ENCODE measurements at regions not wholly inside any gene's neighbourhood (a gene's known extent, or its start where the extent isn't known, plus 50 kb on each side); places are given as distances from the start of the nearest gene placed in this dataset.

DNA sequence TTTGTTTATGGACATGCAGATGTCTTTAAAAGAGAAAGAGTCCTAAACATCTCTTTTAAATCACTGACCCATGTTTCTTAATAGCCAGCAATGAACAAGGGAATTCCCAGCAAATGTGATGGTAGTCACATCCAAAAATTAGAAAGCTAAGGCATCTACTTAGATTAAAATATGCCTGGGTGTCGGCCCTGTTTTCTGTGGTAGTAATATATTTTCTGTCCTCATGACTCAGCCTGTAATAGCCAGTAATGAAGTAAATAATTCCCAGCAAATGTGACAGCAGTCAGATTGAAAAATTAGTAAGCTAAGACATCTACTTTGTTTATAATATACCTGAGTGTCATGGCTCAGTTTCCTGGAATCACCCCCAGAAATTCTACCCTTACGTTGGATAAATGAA lies 60.6 kb upstream of the MYRIP start:
- no peak for ATAC-seq (ENCODE audit: low read depth)
- Histone ChIP-seq H3K36me3 (ENCODE audit: low read depth) (no peaks in the 10 kb centered on the region), H3K9me3 (ENCODE audit: severe bottlenecking) (no peaks in the 10 kb centered on the region), H3K4me1 (ENCODE audit: insufficient read depth, poor library complexity, severe bottlenecking) (no peaks in the 10 kb centered on the region), H3K4me3 (ENCODE audit: severe bottlenecking) (no peak overlapping the region), H3K27ac (ENCODE audit: poor library complexity, severe bottlenecking) (no peak overlapping the region), H3K27me3 (ENCODE audit: insufficient read depth, poor library complexity, severe bottlenecking) (no peaks in the 10 kb centered on the region)
- TF ChIP-seq, protein P1, sequence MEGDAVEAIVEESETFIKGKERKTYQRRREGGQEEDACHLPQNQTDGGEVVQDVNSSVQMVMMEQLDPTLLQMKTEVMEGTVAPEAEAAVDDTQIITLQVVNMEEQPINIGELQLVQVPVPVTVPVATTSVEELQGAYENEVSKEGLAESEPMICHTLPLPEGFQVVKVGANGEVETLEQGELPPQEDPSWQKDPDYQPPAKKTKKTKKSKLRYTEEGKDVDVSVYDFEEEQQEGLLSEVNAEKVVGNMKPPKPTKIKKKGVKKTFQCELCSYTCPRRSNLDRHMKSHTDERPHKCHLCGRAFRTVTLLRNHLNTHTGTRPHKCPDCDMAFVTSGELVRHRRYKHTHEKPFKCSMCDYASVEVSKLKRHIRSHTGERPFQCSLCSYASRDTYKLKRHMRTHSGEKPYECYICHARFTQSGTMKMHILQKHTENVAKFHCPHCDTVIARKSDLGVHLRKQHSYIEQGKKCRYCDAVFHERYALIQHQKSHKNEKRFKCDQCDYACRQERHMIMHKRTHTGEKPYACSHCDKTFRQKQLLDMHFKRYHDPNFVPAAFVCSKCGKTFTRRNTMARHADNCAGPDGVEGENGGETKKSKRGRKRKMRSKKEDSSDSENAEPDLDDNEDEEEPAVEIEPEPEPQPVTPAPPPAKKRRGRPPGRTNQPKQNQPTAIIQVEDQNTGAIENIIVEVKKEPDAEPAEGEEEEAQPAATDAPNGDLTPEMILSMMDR (IDR thresholded peaks at IDR 0.05; ENCODE audit: poor library complexity, severe bottlenecking): no peak
- no peak for DNase-seq (ENCODE audit: low spot score)

GRCh38 chr3:39750712-39751111 lies 58.7 kb upstream of the MYRIP start:
- Histone ChIP-seq H3K27ac (ENCODE audit: poor library complexity, severe bottlenecking) (no peak overlapping the region), H3K9me3 (ENCODE audit: severe bottlenecking) (no peaks in the 10 kb centered on the region), H3K4me3 (ENCODE audit: severe bottlenecking) (no peak overlapping the region), H3K4me1 (ENCODE audit: insufficient read depth, poor library complexity, severe bottlenecking) (no peaks in the 10 kb centered on the region), H3K36me3 (ENCODE audit: low read depth) (no peaks in the 10 kb centered on the region), H3K27me3 (ENCODE audit: insufficient read depth, poor library complexity, severe bottlenecking) (no peaks in the 10 kb centered on the region)
- TF ChIP-seq, protein P1 (IDR thresholded peaks at IDR 0.05; ENCODE audit: poor library complexity, severe bottlenecking): no peak
- DNase-seq (ENCODE audit: low spot score): no peak
- ATAC-seq (ENCODE audit: low read depth): no peak

DNA sequence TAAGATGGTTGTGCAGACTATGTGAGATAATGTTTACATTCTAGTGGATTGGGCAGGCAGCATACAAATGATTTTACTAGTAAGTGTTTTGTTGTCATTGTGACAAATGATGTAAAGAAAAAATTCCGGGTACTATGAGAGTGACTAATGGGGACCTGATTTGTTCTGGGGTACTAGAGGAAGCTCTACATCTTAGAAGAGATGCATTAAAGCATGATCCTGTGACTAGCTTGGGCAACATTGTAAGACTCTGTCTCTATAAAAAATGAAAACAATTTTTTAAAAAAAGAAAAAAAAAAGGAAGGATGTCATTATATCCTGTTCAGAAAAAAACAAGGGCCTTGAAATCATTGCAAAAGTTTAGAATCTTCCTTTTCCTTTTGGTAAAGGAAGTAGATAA lies 58.1 kb upstream of the MYRIP start:
- H3K4me3 ChIP-seq (ENCODE audit: severe bottlenecking): no peak overlapping the region
- H3K4me1 ChIP-seq (ENCODE audit: insufficient read depth, poor library complexity, severe bottlenecking): no peaks in the 10 kb centered on the region
- H3K27me3 ChIP-seq (ENCODE audit: insufficient read depth, poor library complexity, severe bottlenecking): no peaks in the 10 kb centered on the region
- no peak for ATAC-seq (ENCODE audit: low read depth)
- DNase-seq (ENCODE audit: low spot score): no peak
- H3K36me3 ChIP-seq (ENCODE audit: low read depth): no peaks in the 10 kb centered on the region
- H3K27ac ChIP-seq (ENCODE audit: poor library complexity, severe bottlenecking): no peak overlapping the region
- no peaks in the 10 kb centered on the region for H3K9me3 ChIP-seq (ENCODE audit: severe bottlenecking)
- TF ChIP-seq, protein P1 (IDR thresholded peaks at IDR 0.05; ENCODE audit: poor library complexity, severe bottlenecking): no peak

DNA sequence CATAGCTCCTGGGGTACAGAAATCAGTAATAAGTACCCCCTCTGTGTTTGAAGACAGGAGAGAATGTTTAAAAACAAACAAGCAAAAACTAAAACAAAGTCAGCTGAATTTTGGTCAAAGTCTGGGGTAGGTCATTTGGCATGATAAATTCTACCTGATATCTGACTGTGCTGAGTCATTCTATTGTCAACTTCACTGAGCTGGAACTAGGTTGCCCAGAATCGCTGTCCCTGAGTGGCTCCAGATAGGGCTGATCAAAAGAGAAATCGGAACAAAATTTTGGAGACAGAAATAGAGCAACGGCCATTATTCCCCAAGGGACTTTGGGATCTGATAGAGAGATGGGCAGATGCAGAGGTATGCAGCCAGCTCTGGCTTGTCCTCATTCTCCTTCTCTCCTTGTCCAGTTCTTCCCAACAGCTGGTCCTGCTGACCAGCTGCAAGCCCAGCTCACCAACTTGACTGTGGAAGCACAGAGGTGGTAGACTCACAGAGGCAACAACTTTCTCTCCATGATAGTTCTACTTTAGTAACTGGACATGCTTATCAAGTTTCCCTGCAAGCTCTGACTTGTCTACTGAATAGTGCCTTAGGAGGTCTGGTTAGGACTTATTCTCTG lies 57.3 kb upstream of the MYRIP start:
- no peaks in the 10 kb centered on the region for H3K27me3 ChIP-seq (ENCODE audit: insufficient read depth, poor library complexity, severe bottlenecking)
- H3K36me3 ChIP-seq (ENCODE audit: low read depth): no peaks in the 10 kb centered on the region
- TF ChIP-seq, protein P1 (IDR thresholded peaks at IDR 0.05; ENCODE audit: poor library complexity, severe bottlenecking): no peak
- H3K4me3 ChIP-seq (ENCODE audit: severe bottlenecking): no peak overlapping the region
- ATAC-seq (ENCODE audit: low read depth) (no peak), DNase-seq (ENCODE audit: low spot score) (no peak)
- no peaks in the 10 kb centered on the region for H3K4me1 ChIP-seq (ENCODE audit: insufficient read depth, poor library complexity, severe bottlenecking)
- H3K27ac ChIP-seq (ENCODE audit: poor library complexity, severe bottlenecking): no peak overlapping the region
- H3K9me3 ChIP-seq (ENCODE audit: severe bottlenecking): no peaks in the 10 kb centered on the region

GRCh38 chr3:39752751-39753150 lies 56.7 kb upstream of the MYRIP start:
- DNase-seq (ENCODE audit: low spot score): no peak
- no peaks in the 10 kb centered on the region for H3K27me3 ChIP-seq (ENCODE audit: insufficient read depth, poor library complexity, severe bottlenecking)
- TF ChIP-seq, protein P1 (IDR thresholded peaks at IDR 0.05; ENCODE audit: poor library complexity, severe bottlenecking): no peak
- no peaks in the 10 kb centered on the region for H3K4me1 ChIP-seq (ENCODE audit: insufficient read depth, poor library complexity, severe bottlenecking)
- no peak overlapping the region for H3K27ac ChIP-seq (ENCODE audit: poor library complexity, severe bottlenecking)
- H3K4me3 ChIP-seq (ENCODE audit: severe bottlenecking): no peak overlapping the region
- no peaks in the 10 kb centered on the region for H3K36me3 ChIP-seq (ENCODE audit: low read depth)
- peak; percentile 25; the same call in 1 of the 3 replicates for ATAC-seq (ENCODE audit: low read depth)
- H3K9me3 ChIP-seq (ENCODE audit: severe bottlenecking): no peaks in the 10 kb centered on the region
